ENCODE measurements at regions not wholly inside any gene's neighbourhood (a gene's known extent, or its start where the extent isn't known, plus 50 kb on each side); places are given as distances from the start of the nearest gene placed in this dataset.

DNA sequence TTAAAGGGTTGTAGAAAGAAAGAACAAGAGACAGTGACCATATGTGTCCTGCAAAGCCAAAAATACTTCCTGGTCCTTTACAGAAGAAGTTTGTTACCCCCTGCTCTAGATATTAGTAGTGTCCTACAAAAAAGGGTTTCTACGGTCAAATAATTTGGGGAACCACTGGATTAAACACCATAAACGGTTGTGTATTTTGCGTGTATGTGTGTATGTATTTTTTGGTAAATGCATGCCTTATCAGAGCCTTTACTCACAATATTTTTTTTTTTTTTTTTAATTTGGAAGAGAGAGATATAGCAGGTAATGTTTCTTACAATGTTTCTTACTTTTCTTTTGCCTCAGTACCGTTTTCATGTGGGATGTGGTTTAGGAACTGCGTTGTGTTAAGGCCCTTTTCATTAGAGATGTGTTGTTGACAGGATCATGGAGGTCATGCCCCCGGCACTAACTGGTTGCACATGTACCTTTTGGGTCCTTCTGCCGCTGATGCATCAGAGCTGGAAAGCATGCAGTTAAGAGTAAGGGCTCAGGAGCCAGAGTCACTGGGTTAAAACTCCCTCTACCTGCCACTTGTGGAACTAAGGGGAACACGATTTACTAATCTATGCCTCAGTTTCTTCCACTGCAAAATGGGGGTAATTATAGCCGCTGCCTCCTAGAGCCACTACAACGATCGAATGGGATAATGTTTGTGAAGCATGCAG is 234.6 kb upstream of the KAZN start:
- H3K27me3 ChIP-seq (ENCODE audit: control insufficient read depth, insufficient read depth, low read length), result no peaks in the 10 kb centered on the region
- no peaks in the 10 kb centered on the region for H3K9me3 ChIP-seq (ENCODE audit: control insufficient read depth, insufficient read depth, low read length)
- H3K27ac ChIP-seq (ENCODE audit: low read length), result no peak overlapping the region
- no peaks in the 10 kb centered on the region for H3K4me1 Mint-ChIP-seq
- H3K4me3 ChIP-seq (ENCODE audit: low read length), result no peak overlapping the region
- H3K27me3 Mint-ChIP-seq (ENCODE audit: low read depth in 2 of 2), result peaks cover 3 to 8% of the 10 kb centered on the region in 2 donors
- no peak overlapping the region for H3K27ac Mint-ChIP-seq
- H3K4me3 Mint-ChIP-seq, result no peak overlapping the region
- TF ChIP-seq, protein P1, sequence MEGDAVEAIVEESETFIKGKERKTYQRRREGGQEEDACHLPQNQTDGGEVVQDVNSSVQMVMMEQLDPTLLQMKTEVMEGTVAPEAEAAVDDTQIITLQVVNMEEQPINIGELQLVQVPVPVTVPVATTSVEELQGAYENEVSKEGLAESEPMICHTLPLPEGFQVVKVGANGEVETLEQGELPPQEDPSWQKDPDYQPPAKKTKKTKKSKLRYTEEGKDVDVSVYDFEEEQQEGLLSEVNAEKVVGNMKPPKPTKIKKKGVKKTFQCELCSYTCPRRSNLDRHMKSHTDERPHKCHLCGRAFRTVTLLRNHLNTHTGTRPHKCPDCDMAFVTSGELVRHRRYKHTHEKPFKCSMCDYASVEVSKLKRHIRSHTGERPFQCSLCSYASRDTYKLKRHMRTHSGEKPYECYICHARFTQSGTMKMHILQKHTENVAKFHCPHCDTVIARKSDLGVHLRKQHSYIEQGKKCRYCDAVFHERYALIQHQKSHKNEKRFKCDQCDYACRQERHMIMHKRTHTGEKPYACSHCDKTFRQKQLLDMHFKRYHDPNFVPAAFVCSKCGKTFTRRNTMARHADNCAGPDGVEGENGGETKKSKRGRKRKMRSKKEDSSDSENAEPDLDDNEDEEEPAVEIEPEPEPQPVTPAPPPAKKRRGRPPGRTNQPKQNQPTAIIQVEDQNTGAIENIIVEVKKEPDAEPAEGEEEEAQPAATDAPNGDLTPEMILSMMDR (IDR thresholded peaks at IDR 0.05), result no peak
- intact Hi-C loops (cut with micrococcal nuclease), result no loop called here
- WGBS (ENCODE audit: insufficient coverage), result 74% methylated on average over 10 of the region's 11 CpGs
- H3K9me3 Mint-ChIP-seq, result no peaks in the 10 kb centered on the region
- ATAC-seq (no peak), DNase-seq (no peak)
- no peaks in the 10 kb centered on the region for H3K36me3 Mint-ChIP-seq
- no peaks in the 10 kb centered on the region for H3K4me1 ChIP-seq (ENCODE audit: control insufficient read depth, insufficient read depth, low read length)
- H3K36me3 ChIP-seq (ENCODE audit: control insufficient read depth, insufficient read depth, low read length), result no peaks in the 10 kb centered on the region

DNA sequence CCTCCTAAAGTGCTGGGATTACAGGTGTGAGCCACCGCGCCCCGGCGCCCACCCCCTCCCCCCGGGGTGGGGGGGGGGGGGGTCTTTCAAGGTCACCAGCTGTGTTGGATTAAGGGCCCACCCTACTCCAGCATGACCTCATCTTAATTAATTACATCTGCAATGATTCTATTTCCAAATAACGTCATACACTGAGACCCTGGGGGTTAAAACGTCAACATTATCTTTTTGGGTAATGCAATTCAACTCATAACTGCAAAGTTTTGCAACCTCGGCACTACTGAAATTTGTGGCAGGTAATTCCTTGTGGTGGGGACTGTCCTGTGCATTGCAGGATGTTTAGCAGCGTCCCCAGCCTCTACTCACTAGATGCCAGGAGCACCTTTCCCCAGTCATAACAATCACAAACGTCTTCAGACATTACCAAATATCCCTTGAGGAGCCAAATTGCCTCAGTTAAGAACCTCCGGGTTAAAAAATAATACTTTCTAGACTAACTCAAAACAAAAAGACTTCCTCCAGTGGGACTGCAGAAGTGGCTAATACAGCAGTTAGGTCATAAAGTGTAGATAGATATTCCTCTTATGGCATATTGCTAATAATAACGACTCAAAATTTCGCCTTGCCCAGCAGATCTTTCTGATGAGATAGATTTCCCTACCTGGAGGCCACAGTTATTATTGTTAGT is 233.0 kb upstream of the KAZN start:
- Mint-ChIP-seq H3K36me3 (no peaks in the 10 kb centered on the region), H3K9me3 (no peaks in the 10 kb centered on the region), H3K4me3 (no peak overlapping the region), H3K4me1 (no peaks in the 10 kb centered on the region), H3K27me3 (ENCODE audit: low read depth in 2 of 2) (peaks cover 6 to 9% of the 10 kb centered on the region in 2 donors), H3K27ac (no peak overlapping the region)
- no peak overlapping the region for H3K4me3 ChIP-seq (ENCODE audit: low read length)
- H3K27me3 ChIP-seq (ENCODE audit: control insufficient read depth, insufficient read depth, low read length), result no peaks in the 10 kb centered on the region
- intact Hi-C loops (cut with micrococcal nuclease), result no loop called here
- H3K4me1 ChIP-seq (ENCODE audit: control insufficient read depth, insufficient read depth, low read length), result no peaks in the 10 kb centered on the region
- no peaks in the 10 kb centered on the region for H3K36me3 ChIP-seq (ENCODE audit: control insufficient read depth, insufficient read depth, low read length)
- WGBS (ENCODE audit: insufficient coverage), result 88% methylated on average over 13 of the region's 13 CpGs
- TF ChIP-seq, protein P1 (IDR thresholded peaks at IDR 0.05), result no peak
- ATAC-seq, result no peak
- H3K9me3 ChIP-seq (ENCODE audit: control insufficient read depth, insufficient read depth, low read length), result no peaks in the 10 kb centered on the region
- DNase-seq, result no peak
- H3K27ac ChIP-seq (ENCODE audit: low read length), result no peak overlapping the region

DNA sequence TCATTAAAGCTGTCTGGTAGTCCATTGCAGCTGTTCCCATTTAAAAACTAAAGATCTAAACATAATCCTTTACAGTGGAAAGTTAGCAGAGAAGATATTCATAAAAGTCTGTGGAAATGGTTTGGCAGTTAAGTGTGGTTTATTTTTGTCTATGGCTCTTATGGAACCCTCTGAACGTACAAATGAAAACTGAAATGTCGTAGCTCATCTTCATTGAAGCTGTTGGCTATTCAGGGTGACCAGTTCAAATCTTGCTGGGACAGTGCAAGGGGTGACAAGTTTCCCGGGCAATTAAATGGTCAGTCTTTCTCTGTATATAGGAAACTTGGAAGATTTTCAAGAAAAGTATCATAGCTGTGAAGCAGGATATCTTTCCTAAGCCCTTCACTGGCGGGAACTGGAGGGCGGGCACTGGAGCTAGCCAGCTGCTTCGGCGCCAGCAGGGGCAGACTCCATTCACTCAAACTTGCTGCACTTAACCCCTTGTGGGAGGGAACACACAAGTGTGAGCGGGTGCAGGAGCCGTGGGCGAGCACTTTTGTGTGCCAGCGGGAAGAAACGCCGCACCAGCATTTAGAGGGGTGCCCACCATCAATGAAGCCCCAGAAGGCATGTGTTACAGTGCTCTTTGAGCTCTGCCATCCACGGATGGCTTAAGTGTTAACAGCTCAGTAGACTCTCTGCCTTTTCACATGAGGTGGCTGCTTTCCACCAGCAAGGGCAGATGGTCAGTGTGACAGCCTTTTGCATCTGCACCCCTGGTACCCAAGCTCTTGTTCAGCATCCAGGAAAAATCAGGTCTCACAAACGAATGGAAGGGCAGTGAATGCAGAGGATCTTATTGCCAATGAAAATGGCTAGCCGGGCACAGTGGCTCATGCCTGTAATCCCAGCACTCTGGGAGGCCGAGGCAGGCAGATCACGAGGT is 232.1 kb upstream of the KAZN start:
- Mint-ChIP-seq H3K4me3 (no peak overlapping the region), H3K4me1 (no peaks in the 10 kb centered on the region), H3K36me3 (no peaks in the 10 kb centered on the region), H3K27me3 (ENCODE audit: low read depth in 2 of 2) (peaks cover 6 to 9% of the 10 kb centered on the region in 2 donors), H3K27ac (no peak overlapping the region), H3K9me3 (no peaks in the 10 kb centered on the region)
- TF ChIP-seq, protein P1 (IDR thresholded peaks at IDR 0.05), result no peak
- intact Hi-C loops (cut with micrococcal nuclease), result no loop called here
- Histone ChIP-seq H3K4me3 (ENCODE audit: low read length) (no peak overlapping the region), H3K4me1 (ENCODE audit: control insufficient read depth, insufficient read depth, low read length) (no peaks in the 10 kb centered on the region), H3K36me3 (ENCODE audit: control insufficient read depth, insufficient read depth, low read length) (no peaks in the 10 kb centered on the region), H3K9me3 (ENCODE audit: control insufficient read depth, insufficient read depth, low read length) (no peaks in the 10 kb centered on the region), H3K27ac (ENCODE audit: low read length) (no peak overlapping the region), H3K27me3 (ENCODE audit: control insufficient read depth, insufficient read depth, low read length) (no peaks in the 10 kb centered on the region)
- no peak for DNase-seq
- ATAC-seq, result no peak
- WGBS (ENCODE audit: insufficient coverage), result 53% methylated on average over 18 of the region's 18 CpGs
